ENCODE measurements at regions not wholly inside any gene's neighbourhood (a gene's known extent, or its start where the extent isn't known, plus 50 kb on each side); places are given as distances from the start of the nearest gene placed in this dataset.

GRCh38 chr10:130434446-130435385, 298.5 kb downstream of the GLRX3 start:
- TF ChIP-seq CTCF (conservative IDR thresholded peaks at IDR 0.05 in 1 of 2, IDR thresholded peaks at IDR 0.05 in 1 of 2; ENCODE audit: extremely low read depth in 1 of 2, insufficient read depth in 1 of 2, low read depth in 1 of 2, low read length in 2 of 2) (no peak), EZH2 (IDR thresholded peaks at IDR 0.05; ENCODE audit: borderline replicate concordance, low read length) (no peak)
